GM12892 (cell line): ENCODE measurements at regions not wholly inside any gene's neighbourhood (a gene's known extent, or its start where the extent isn't known, plus 50 kb on each side); places are given as distances from the start of the nearest gene placed in this dataset.

Source experiments
- POLR2A ChIP-seq: IDR thresholded peaks from 2 replicates; pipeline ENCODE4 v1.6.1; 2011; ENCODE audit warnings: low read depth, low read length, control low read depth
- POLR2AphosphoS5 ChIP-seq: IDR thresholded peaks from 2 replicates; pipeline ENCODE4 v1.6.1; 2011; ENCODE audit warnings: low read depth, low read length, control low read depth
- TAF1 ChIP-seq: IDR thresholded peaks from 2 replicates; pipeline ENCODE4 v1.6.1; 2011; ENCODE audit warnings: low read depth, mild to moderate bottlenecking, control low read depth, low read length, borderline replicate concordance

DNA sequence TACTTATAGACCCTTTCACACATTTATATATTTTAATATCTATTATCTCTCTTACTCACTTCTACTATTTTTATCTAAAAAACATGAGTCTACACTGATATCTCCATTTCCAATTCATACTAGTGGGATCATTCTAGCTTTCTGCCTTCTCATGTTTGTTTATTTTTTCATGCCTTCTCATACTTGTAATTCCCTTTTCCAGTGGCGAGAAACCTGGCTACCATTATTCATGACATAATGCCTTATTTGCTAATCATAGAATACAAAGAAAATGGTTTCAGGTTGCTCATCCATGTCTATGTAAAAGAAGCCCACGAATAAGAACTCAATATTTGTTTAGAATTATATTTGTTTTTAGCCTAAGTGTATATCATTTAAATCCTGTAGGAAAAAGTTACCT is 232.7 kb upstream of the ACTBL2 start:
- no peak for TF ChIP-seq POLR2AphosphoS5
- TF ChIP-seq POLR2A: no peak
- no peak for TF ChIP-seq TAF1
